ENCODE measurements at regions not wholly inside any gene's neighbourhood (a gene's known extent, or its start where the extent isn't known, plus 50 kb on each side); places are given as distances from the start of the nearest gene placed in this dataset.

DNA sequence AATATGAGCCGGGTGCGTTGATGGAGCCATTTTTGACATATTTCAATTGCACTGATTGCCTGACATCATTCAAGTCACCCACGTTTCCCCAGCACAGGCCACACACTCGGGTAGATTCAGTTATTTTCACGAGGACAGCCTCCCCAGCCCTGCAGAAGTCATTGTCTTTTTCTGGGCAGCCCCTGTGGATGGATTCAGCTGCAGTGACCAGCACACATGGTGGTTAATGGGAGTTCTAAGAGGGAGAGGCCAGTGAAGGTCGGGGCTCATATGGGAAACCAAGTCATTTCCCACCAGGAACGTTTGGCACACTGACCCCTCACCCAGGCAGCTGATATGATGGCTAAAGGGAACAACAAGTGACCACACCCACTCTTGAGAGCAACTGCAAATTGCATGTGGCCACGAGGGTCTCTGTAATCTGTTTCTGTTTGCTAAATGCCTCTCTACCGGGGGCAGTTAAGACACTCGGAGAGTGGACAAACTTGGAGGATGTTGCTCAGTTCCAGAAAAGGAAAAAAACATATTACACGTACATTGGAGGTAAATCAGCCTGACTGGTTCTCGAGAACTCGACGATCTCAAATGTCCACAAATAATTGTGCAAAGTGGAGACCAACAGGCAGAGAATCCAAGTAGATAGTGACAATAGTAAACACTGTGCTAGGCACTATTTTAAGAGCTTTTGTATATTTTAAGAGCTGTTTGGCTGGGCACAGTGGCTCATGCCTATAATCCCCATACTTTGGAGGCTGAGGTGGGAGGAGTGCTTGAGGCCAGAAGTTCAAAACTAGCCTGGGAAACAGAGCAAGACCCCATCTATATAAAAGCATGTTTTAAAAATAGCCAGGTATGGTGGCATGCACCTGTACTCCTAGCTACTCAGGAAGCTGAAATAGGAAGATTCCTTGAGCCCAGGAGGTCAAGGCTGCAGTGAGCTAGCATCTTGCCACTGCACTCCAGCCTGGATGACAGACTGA lies 167.2 kb upstream of the IRF2BP2 start:
- TF ChIP-seq POLR2A (IDR thresholded peaks at IDR 0.05) (no peak), CTCF (IDR thresholded peaks at IDR 0.05) (no peak)
- no peak overlapping the region for H3K4me3 ChIP-seq (ENCODE audit: low read depth, poor library complexity, severe bottlenecking)
- intact Hi-C loops (cut with DNase I; ENCODE audit: low total_unique reads): no loop called here
- peak in 1 of 2 donors; percentile 86 for DNase-seq (ENCODE audit: low spot score in 2 of 2)
- 69 to 73% methylated on average over 14 of the region's 14 CpGs for WGBS, 2 donors

GRCh38 chr1:234776256-234776875 lies 166.4 kb upstream of the IRF2BP2 start:
- intact Hi-C loops (cut with DNase I; ENCODE audit: low total_unique reads): no loop called here
- peak in 1 of 2 donors; percentile 89 for DNase-seq (ENCODE audit: low spot score in 2 of 2)
- no peak overlapping the region for H3K4me3 ChIP-seq (ENCODE audit: low read depth, poor library complexity, severe bottlenecking)
- TF ChIP-seq CTCF (IDR thresholded peaks at IDR 0.05) (no peak), POLR2A (IDR thresholded peaks at IDR 0.05) (no peak)
- WGBS, 2 donors: 93% methylated on average over 12 of the region's 12 CpGs

- DNase-seq (ENCODE audit: low spot score in 2 of 2): peak in 1 of 2 donors; percentile 72
- 84 to 94% methylated on average over 12 of the region's 12 CpGs for WGBS, 2 donors
- H3K4me3 ChIP-seq (ENCODE audit: low read depth, poor library complexity, severe bottlenecking): no peak overlapping the region
- no peak for TF ChIP-seq POLR2A (IDR thresholded peaks at IDR 0.05)
- no peak for TF ChIP-seq CTCF (IDR thresholded peaks at IDR 0.05)
- intact Hi-C loops (cut with DNase I; ENCODE audit: low total_unique reads): no loop called here
These were observed 165.7 kb upstream of the IRF2BP2 start for GRCh38 chr1:234775477-234776246.

- no peak overlapping the region for H3K4me3 ChIP-seq (ENCODE audit: low read depth, poor library complexity, severe bottlenecking)
- intact Hi-C loops (cut with DNase I; ENCODE audit: low total_unique reads): no loop called here
- 74 to 95% methylated on average over 2 of the region's 2 CpGs for WGBS, 2 donors
- peak in 1 of 2 donors; percentile 59 for DNase-seq (ENCODE audit: low spot score in 2 of 2)
- TF ChIP-seq CTCF (IDR thresholded peaks at IDR 0.05) (no peak), POLR2A (IDR thresholded peaks at IDR 0.05) (no peak)
These were observed 165.0 kb upstream of the IRF2BP2 start for GRCh38 chr1:234774971-234775370.

DNA sequence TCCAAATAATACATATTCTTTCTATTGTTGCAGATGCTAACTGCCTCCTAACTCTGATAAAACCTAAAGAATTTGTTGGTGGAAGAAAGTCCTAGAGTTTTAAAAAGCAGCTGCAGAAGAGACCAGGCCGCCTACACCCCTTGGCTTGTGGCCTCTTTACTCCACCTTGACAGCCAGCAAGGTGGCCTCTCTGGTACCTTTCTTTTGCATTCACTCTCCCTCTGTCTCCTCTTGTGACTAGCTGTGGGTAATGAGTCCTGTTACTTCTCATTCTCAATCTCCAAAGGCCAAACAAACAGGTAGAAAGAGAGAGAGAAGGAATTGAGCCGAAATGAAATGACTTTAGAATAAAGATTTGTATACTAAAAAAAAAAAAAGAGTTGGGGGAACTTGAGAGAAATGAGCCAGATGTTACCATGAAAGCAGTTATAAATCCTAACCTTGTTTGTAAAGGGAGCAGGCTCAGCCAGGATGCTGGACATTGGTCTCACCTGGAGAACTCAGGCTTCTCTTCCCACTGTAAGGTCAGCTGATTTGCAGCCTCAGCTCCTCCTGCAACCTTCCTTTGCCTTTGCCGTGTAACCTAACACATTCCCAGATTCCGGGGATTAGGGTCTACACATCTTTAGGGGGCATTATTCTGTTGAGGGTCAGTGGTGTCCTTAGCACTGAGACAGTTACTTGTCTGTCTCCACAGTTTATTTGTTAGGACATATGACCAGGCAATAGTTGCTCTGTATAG lies 164.1 kb upstream of the IRF2BP2 start:
- intact Hi-C loops (cut with DNase I; ENCODE audit: low total_unique reads): no loop called here
- 97 to 100% methylated on average over 4 of the region's 4 CpGs for WGBS, 2 donors
- H3K4me3 ChIP-seq (ENCODE audit: low read depth, poor library complexity, severe bottlenecking): no peak overlapping the region
- TF ChIP-seq POLR2A (IDR thresholded peaks at IDR 0.05) (no peak), CTCF (IDR thresholded peaks at IDR 0.05) (no peak)
- DNase-seq (ENCODE audit: low spot score in 2 of 2): peak in 1 of 2 donors; percentile 21
